IMR-90 (cell line): ENCODE measurements at regions not wholly inside any gene's neighbourhood (a gene's known extent, or its start where the extent isn't known, plus 50 kb on each side); places are given as distances from the start of the nearest gene placed in this dataset.

Experiments used
- ATAC-seq: fragments of 200-7000 bp; cut with Tn5 transposase; 2 replicates; pipeline ENCODE4 v1.9.1; 2020; ENCODE audit warnings: low read depth, mild to moderate bottlenecking, moderate library complexity
- BruUV-seq: library from RNA; stranded (reverse); fragments of 400-500 nt; replicated peaks from 2 replicates; lab custom pipeline; 2021; lab: Mats Ljungman, UMichigan
- CTCF ChIA-PET: fragments of 300-600 bp; formaldehyde crosslinking; extraction: SDS; loops from one replicate; lab custom pipeline; 2021; ENCODE audit warnings: antibody characterized with exemption; lab: Yijun Ruan, JAX
- POLR2A ChIA-PET: fragments of 300-600 bp; sonication (Branson Sonifier 250); formaldehyde crosslinking; loops from one replicate; lab custom pipeline; 2022; ENCODE audit warnings: antibody characterized with exemption; ENCODE audit not compliant: unreplicated experiment; lab: Charles Lee
- DNase-seq: peaks from one replicate; pipeline ENCODE4 v3.0.0; 2013
- H2AFZ ChIP-seq: replicated peaks from 2 replicates; pipeline ENCODE3; 2013; ENCODE audit warnings: low read length, mild to moderate bottlenecking; ENCODE audit not compliant: poor library complexity
- H2AK5ac ChIP-seq: 2 replicates; pipeline ENCODE4 v1.6.1; 2013; ENCODE audit warnings: low read depth, low read length, inconsistent platforms
- H2AK9ac ChIP-seq: replicated peaks from 2 replicates; pipeline ENCODE3; 2013; ENCODE audit warnings: mild to moderate bottlenecking, low read depth, low read length, moderate library complexity; ENCODE audit not compliant: poor library complexity
- H2BK120ac ChIP-seq: 2 replicates; pipeline ENCODE4 v1.6.1; 2013; ENCODE audit warnings: low read depth, low read length, inconsistent platforms
- H2BK15ac ChIP-seq: 3 replicates; pipeline ENCODE4 v1.6.1; 2013; ENCODE audit warnings: low read depth, low read length, inconsistent platforms
- H2BK20ac ChIP-seq: 2 replicates; pipeline ENCODE4 v1.6.1; 2013; ENCODE audit warnings: low read depth, mild to moderate bottlenecking, inconsistent platforms, low read length, moderate library complexity
- H2BK5ac ChIP-seq: 2 replicates; pipeline ENCODE4 v1.6.1; 2013; ENCODE audit warnings: mild to moderate bottlenecking, low read depth, low read length, inconsistent platforms; ENCODE audit not compliant: poor library complexity, severe bottlenecking
- H3K14ac ChIP-seq: replicated peaks from 2 replicates; pipeline ENCODE4 v1.6.1; 2013; ENCODE audit warnings: low read depth, low read length, inconsistent platforms
- H3K18ac ChIP-seq: 2 replicates; pipeline ENCODE4 v1.6.1; 2013; ENCODE audit warnings: low read depth, low read length, control low read depth
- H3K23ac ChIP-seq: 2 replicates; pipeline ENCODE4 v1.6.1; 2013; ENCODE audit warnings: low read depth, low read length, inconsistent platforms
- H3K27ac ChIP-seq: 2 replicates; pipeline ENCODE4 v1.5.1; 2013; ENCODE audit warnings: mild to moderate bottlenecking, control low read depth, low read length; ENCODE audit not compliant: insufficient read depth
- H3K27me3 ChIP-seq: 2 replicates; pipeline ENCODE4 v1.6.1; 2013; ENCODE audit warnings: low read length; ENCODE audit not compliant: control insufficient read depth, insufficient read depth
- H3K36me3 ChIP-seq: 2 replicates; pipeline ENCODE4 v1.6.1; 2013; ENCODE audit warnings: low read length, mixed read lengths; ENCODE audit not compliant: control insufficient read depth, insufficient read depth
- H3K4ac ChIP-seq: 2 replicates; pipeline ENCODE4 v1.6.1; 2013; ENCODE audit warnings: low read depth, low read length, inconsistent platforms
- H3K4me1 ChIP-seq: 2 replicates; pipeline ENCODE4 v1.6.1; 2013; ENCODE audit warnings: low read length, mixed read lengths; ENCODE audit not compliant: control insufficient read depth, insufficient read depth
- H3K4me2 ChIP-seq: 2 replicates; pipeline ENCODE4 v1.6.1; 2013; ENCODE audit warnings: low read depth, mild to moderate bottlenecking, control low read depth, low read length, moderate library complexity
- H3K4me3 ChIP-seq: 2 replicates; pipeline ENCODE4 v1.5.1; 2013; ENCODE audit warnings: low read depth, mild to moderate bottlenecking, control low read depth, low read length, moderate library complexity; ENCODE audit not compliant: insufficient read depth
- H3K56ac ChIP-seq: 2 replicates; pipeline ENCODE4 v1.6.1; 2013; ENCODE audit warnings: low read length, inconsistent platforms; ENCODE audit not compliant: insufficient read depth; ENCODE audit errors: extremely low read depth
- H3K79me1 ChIP-seq, 2 experiments: 2 replicates each; pipeline ENCODE4 v1.6.1; 2013; ENCODE audit warnings: low read length in 2 of 2, inconsistent platforms in 1 of 2, low read depth in 1 of 2
- H3K9ac ChIP-seq: 2 replicates; pipeline ENCODE4 v1.6.1; 2013; ENCODE audit warnings: low read depth, low read length, control low read depth
- H3K9me1 ChIP-seq: 2 replicates; pipeline ENCODE4 v1.6.1; 2013; ENCODE audit warnings: low read length, inconsistent platforms; ENCODE audit not compliant: insufficient read depth
- H3K9me3 ChIP-seq: 2 replicates; pipeline ENCODE4 v1.6.1; 2013; ENCODE audit warnings: low read length; ENCODE audit not compliant: control insufficient read depth, insufficient read depth
- H4K20me1 ChIP-seq: 2 replicates; pipeline ENCODE4 v1.6.1; 2013; ENCODE audit warnings: low read length, inconsistent platforms; ENCODE audit not compliant: insufficient read depth
- H4K5ac ChIP-seq: 2 replicates; pipeline ENCODE4 v1.6.1; 2013; ENCODE audit warnings: mild to moderate bottlenecking, low read depth, low read length, control low read depth
- H4K8ac ChIP-seq, 2 experiments: 2 replicates each; pipeline ENCODE4 v1.6.1; 2013; ENCODE audit warnings: low read depth in 2 of 2, low read length in 2 of 2, control low read depth in 1 of 2, inconsistent platforms in 1 of 2
- H4K91ac ChIP-seq: 2 replicates; pipeline ENCODE4 v1.6.1; 2013; ENCODE audit warnings: low read depth, low read length, inconsistent platforms; ENCODE audit not compliant: insufficient read depth
- BHLHE40 ChIP-seq: fragments of 150-350 bp; IDR thresholded peaks from 2 replicates; pipeline ENCODE4 v1.6.1; 2016; ENCODE audit warnings: mild to moderate bottlenecking, low read depth, low read length
- CEBPB ChIP-seq: IDR thresholded peaks from 2 replicates; pipeline ENCODE4 v1.6.1; 2012; ENCODE audit warnings: low read depth, low read length, improper control_type of control experiment
- CHD1 ChIP-seq: IDR thresholded peaks from 2 replicates; pipeline ENCODE4 v1.6.1; 2012; ENCODE audit warnings: low read depth, low read length, improper control_type of control experiment
- CTCF ChIP-seq: conservative IDR thresholded peaks from 2 replicates; pipeline ENCODE4 v1.5.1; 2012; ENCODE audit warnings: mild to moderate bottlenecking, low read depth, low read length, improper control_type of control experiment
- ELK1 ChIP-seq: fragments of 150-350 bp; IDR thresholded peaks from 2 replicates; pipeline ENCODE4 v1.6.1; 2016; ENCODE audit warnings: low read depth, mild to moderate bottlenecking, low read length, moderate library complexity, borderline replicate concordance
- FOS ChIP-seq: fragments of 150-350 bp; IDR thresholded peaks from 2 replicates; pipeline ENCODE4 v1.6.1; 2016; ENCODE audit warnings: low read depth, low read length
- MAFK ChIP-seq: IDR thresholded peaks from 2 replicates; pipeline ENCODE4 v1.6.1; 2012; ENCODE audit warnings: low read depth, low read length, improper control_type of control experiment
- MAZ ChIP-seq: IDR thresholded peaks from 2 replicates; pipeline ENCODE4 v1.6.1; 2012; ENCODE audit warnings: low read depth, mild to moderate bottlenecking, low read length, improper control_type of control experiment, moderate library complexity, borderline replicate concordance
- MXI1 ChIP-seq: IDR thresholded peaks from 2 replicates; pipeline ENCODE4 v1.6.1; 2012; ENCODE audit warnings: low read depth, mild to moderate bottlenecking, low read length, moderate library complexity, borderline replicate concordance
- NFE2L2 ChIP-seq: fragments of 150-350 bp; IDR thresholded peaks from 2 replicates; pipeline ENCODE4 v1.6.1; 2016; ENCODE audit warnings: low read depth, mild to moderate bottlenecking, low read length
- POLR2A ChIP-seq: IDR thresholded peaks from 2 replicates; pipeline ENCODE4 v1.6.1; 2012; ENCODE audit warnings: mild to moderate bottlenecking, low read depth, low read length
- RAD21 ChIP-seq: IDR thresholded peaks from 2 replicates; pipeline ENCODE4 v1.6.1; 2012; ENCODE audit warnings: low read length, improper control_type of control experiment
- RCOR1 ChIP-seq: IDR thresholded peaks from 2 replicates; pipeline ENCODE4 v1.6.1; 2012; ENCODE audit warnings: mild to moderate bottlenecking, low read length, improper control_type of control experiment; ENCODE audit not compliant: insufficient replicate concordance
- SMC3 ChIP-seq: fragments of 150-350 bp; IDR thresholded peaks from 2 replicates; pipeline ENCODE4 v1.6.1; 2016; ENCODE audit warnings: low read depth, mild to moderate bottlenecking, antibody characterized with exemption, low read length, moderate library complexity
- USF2 ChIP-seq: fragments of 150-350 bp; IDR thresholded peaks from 2 replicates; pipeline ENCODE4 v1.6.1; 2017; ENCODE audit warnings: mild to moderate bottlenecking, antibody characterized with exemption, low read length, low read depth
- WGBS, 2 experiments: methylation state at CpG; one replicate each; pipeline versions ENCODE4 v1.1.5 to v1.1.7; 2013; ENCODE audit warnings: missing lambda C conversion rate in 2 of 2; ENCODE audit not compliant: insufficient read length in 1 of 2; ENCODE audit errors: extremely low coverage in 2 of 2; 5-methylcytosine and 5-hydroxymethylcytosine counted together
- dilution Hi-C: fragments of 300-500 bp; cut with HindIII; formaldehyde crosslinking; loops from one replicate; pipeline ENCODE4 v1.14.3; 2018; ENCODE audit warnings: low sequenced_read_pairs; ENCODE audit not compliant: unreplicated experiment
- in situ Hi-C: fragments of 300-500 bp; cut with MboI; formaldehyde crosslinking; loops from 3 replicates; pipeline ENCODE4 v1.14.3; 2019; ENCODE audit warnings: low sequenced_read_pairs, inconsistent platforms, mixed read lengths
- intact Hi-C: fragments of 100-400 bp; cut with micrococcal nuclease; formaldehyde crosslinking; loops from 2 replicates; pipeline ENCODE4 v1.10.0; 2022

- Histone ChIP-seq H3K4me1 (no peaks in the 10 kb centered on the region), H4K20me1 (no peaks in the 10 kb centered on the region), H3K36me3 (no peaks in the 10 kb centered on the region), H4K91ac (no peak overlapping the region), H4K5ac (no peak overlapping the region), H3K9ac (no peak overlapping the region), H3K9me3 (no peaks in the 10 kb centered on the region), H3K27me3 (peaks cover 69% of the 10 kb centered on the region), H3K18ac (no peak overlapping the region), H2BK20ac (no peak overlapping the region), H2AK9ac (no peak overlapping the region), H3K79me1 (no peaks in the 10 kb centered on the region), H2AK5ac (no peak overlapping the region), H3K9me1 (no peaks in the 10 kb centered on the region), H3K23ac (no peak overlapping the region), H3K4ac (no peak overlapping the region), H3K56ac (no peak overlapping the region), H2AFZ (no peak overlapping the region), H3K4me2 (no peak overlapping the region), H2BK120ac (no peak overlapping the region), H3K27ac (no peak overlapping the region), H4K8ac (no peak overlapping the region), H2BK5ac (no peak overlapping the region), H3K4me3 (no peak overlapping the region), H3K14ac (no peak overlapping the region), H2BK15ac (no peak overlapping the region)
- ChIA-PET POLR2A (no interaction called here), CTCF (no interaction called here)
- in situ Hi-C loops (no loop called here), intact Hi-C loops (no loop called here), dilution Hi-C loops (no loop called here)
- no peak for DNase-seq
- no TSS peak for BruUV-seq
- TF ChIP-seq USF2 (no peak), RCOR1 (no peak), MXI1 (no peak), MAFK (no peak), BHLHE40 (no peak), POLR2A (no peak), SMC3 (no peak), CHD1 (no peak), MAZ (no peak), ELK1 (no peak), FOS (no peak), CEBPB (no peak), CTCF (no peak), NFE2L2 (no peak), RAD21 (no peak)
- WGBS, 2 experiments: no CpG with 5 or more reads among the region's 3 CpGs
- ATAC-seq: no peak
Observed at GRCh38 chr1:22241250-22241649, 98.4 kb upstream of the WNT4 start.
